SK-N-MC (cell line): ENCODE measurements at regions not wholly inside any gene's neighbourhood (a gene's known extent, or its start where the extent isn't known, plus 50 kb on each side); places are given as distances from the start of the nearest gene placed in this dataset.

Experiments
- EZH2 ChIP-seq: fragments of 200-600 bp; sonication (generic); IDR thresholded peaks from one replicate; pipeline ENCODE4 v1.6.1; 2017; ENCODE audit warnings: antibody characterized with exemption
- POLR2AphosphoS5 ChIP-seq: IDR thresholded peaks from 2 replicates; pipeline ENCODE4 v1.6.1; 2012; ENCODE audit warnings: mild to moderate bottlenecking, low read depth, low read length, borderline replicate concordance

- TF ChIP-seq EZH2 (no peak), POLR2AphosphoS5 (no peak)
Observed at GRCh38 chr11:112440518-112440917, 179.9 kb upstream of the PLET1 start.
